Vagina (tissue), 2 donors: ENCODE measurements at regions not wholly inside any gene's neighbourhood (a gene's known extent, or its start where the extent isn't known, plus 50 kb on each side); places are given as distances from the start of the nearest gene placed in this dataset.

Source experiments
- DNase-seq, 2 donors: peaks; one replicate each; pipeline ENCODE4 v3.0.0-alpha.2; 2017; ENCODE audit errors: extremely low spot score in 2 of 2
- H3K27ac ChIP-seq: fragments of 200-600 bp; sonication (generic); one replicate; pipeline ENCODE4 v1.5.1; 2019
- H3K27me3 ChIP-seq: fragments of 200-600 bp; sonication (generic); one replicate; pipeline ENCODE4 v1.5.1; 2019
- H3K36me3 ChIP-seq, 2 donors: fragments of 200-600 bp; sonication (generic); one replicate each; pipeline ENCODE4 v1.5.1; 2017 to 2019
- H3K4me1 ChIP-seq: fragments of 200-600 bp; sonication (generic); one replicate; pipeline ENCODE4 v1.5.1; 2019
- H3K4me3 ChIP-seq, 2 donors: fragments of 200-600 bp; sonication (generic); 1 replicate in 1 of 2; 2 replicates in 1 of 2; pipeline ENCODE4 v1.5.1; 2016 to 2019
- H3K9me3 ChIP-seq: fragments of 200-600 bp; sonication (generic); one replicate; pipeline ENCODE4 v1.5.1; 2019
- POLR2A ChIP-seq, 2 donors: fragments of 450-650 bp; IDR thresholded peaks; one replicate each; pipeline ENCODE4 v1.6.1; 2017; ENCODE audit warnings: antibody characterized with exemption in 2 of 2, mild to moderate bottlenecking in 2 of 2, moderate library complexity in 2 of 2
- POLR2AphosphoS5 ChIP-seq, 2 donors: sonication (generic); formaldehyde crosslinking; IDR thresholded peaks; one replicate each; pipeline ENCODE4 v1.9.0; 2017; ENCODE audit warnings: antibody characterized with exemption in 2 of 2, mild to moderate bottlenecking in 2 of 2, low read depth in 1 of 2; ENCODE audit not compliant: insufficient read depth in 1 of 2
- intact Hi-C: fragments of 100-400 bp; cut with DNase I; formaldehyde crosslinking; loops from one replicate; pipeline ENCODE4 v1.15.1; 2023
- TF ChIP-seq, protein P1 (sequence below), 3 experiments: fragments of 450-650 bp in 2 of 3; fragments of 200-600 bp in 1 of 3; sonication (generic) in 1 of 3; IDR thresholded peaks; one replicate each; pipeline ENCODE4 v1.5.1; 2017 to 2019; ENCODE audit warnings: antibody characterized with exemption in 3 of 3, mild to moderate bottlenecking in 2 of 3, moderate library complexity in 2 of 3

DNA sequence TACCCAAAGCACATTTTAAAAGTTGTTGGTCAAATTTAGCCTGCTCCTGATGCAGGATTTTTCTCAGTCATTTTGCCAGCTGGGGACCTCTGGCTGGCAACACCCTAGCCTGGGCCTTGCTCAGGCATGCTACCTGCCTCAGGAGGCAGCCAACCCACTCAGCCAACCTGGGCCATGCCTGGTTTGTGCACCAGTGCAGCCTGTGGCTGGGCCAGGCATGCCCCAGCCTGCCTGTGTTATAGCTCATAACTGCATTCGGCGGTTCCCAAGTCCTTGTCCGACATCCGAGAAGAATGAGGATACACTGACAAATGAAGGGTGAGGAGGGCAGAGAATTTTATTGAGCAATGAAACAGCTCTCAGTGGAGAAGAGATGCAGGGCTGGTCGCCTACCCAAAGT is 608.0 kb downstream of the SUCLG1 start:
- Histone ChIP-seq H3K27me3 (no peaks in the 10 kb centered on the region), H3K36me3 (no peaks in the 10 kb centered on the region), H3K27ac (no peak overlapping the region), H3K4me1 (no peaks in the 10 kb centered on the region), H3K9me3 (no peaks in the 10 kb centered on the region), H3K4me3 (no peak overlapping the region)
- DNase-seq: no peak
- intact Hi-C loops: no loop called here
- TF ChIP-seq, protein P1, sequence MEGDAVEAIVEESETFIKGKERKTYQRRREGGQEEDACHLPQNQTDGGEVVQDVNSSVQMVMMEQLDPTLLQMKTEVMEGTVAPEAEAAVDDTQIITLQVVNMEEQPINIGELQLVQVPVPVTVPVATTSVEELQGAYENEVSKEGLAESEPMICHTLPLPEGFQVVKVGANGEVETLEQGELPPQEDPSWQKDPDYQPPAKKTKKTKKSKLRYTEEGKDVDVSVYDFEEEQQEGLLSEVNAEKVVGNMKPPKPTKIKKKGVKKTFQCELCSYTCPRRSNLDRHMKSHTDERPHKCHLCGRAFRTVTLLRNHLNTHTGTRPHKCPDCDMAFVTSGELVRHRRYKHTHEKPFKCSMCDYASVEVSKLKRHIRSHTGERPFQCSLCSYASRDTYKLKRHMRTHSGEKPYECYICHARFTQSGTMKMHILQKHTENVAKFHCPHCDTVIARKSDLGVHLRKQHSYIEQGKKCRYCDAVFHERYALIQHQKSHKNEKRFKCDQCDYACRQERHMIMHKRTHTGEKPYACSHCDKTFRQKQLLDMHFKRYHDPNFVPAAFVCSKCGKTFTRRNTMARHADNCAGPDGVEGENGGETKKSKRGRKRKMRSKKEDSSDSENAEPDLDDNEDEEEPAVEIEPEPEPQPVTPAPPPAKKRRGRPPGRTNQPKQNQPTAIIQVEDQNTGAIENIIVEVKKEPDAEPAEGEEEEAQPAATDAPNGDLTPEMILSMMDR (IDR thresholded peaks at IDR 0.05): no peak
- no peak for TF ChIP-seq POLR2AphosphoS5 (IDR thresholded peaks at IDR 0.05; ENCODE audit: insufficient read depth in 1 of 2, low read depth in 1 of 2)
- no peak for TF ChIP-seq POLR2A (IDR thresholded peaks at IDR 0.05)

DNA sequence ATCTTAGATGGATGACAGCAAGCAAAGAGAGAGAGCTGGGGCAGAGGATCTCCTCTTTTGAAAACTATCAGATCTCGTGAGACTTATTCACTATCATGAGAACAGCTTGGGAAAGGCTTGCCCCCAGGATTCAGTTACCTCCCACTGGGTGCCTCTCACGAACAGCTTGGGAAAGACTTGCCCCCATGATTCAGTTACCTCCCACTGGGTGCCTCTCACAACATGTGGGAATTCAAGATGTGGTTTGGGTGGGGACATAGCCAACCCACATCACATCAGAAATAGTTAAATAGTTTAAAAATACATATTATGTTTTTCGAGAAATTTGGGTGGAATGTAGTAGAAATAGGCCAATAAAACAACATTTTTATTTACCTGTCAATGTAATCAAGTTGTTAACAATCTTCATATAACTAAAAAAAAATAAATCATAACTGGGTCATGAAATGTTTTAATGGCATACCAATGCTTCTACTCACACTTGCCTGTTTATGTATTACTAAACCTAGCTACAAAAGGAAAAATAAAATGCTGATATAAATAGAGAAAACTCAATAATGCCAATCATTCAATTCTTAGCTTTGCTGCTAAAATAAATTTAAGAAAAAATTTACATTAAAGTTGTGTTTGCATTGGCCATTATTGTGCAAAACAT is 608.9 kb downstream of the SUCLG1 start:
- Histone ChIP-seq H3K36me3 (no peaks in the 10 kb centered on the region), H3K27me3 (no peaks in the 10 kb centered on the region), H3K4me3 (no peak overlapping the region), H3K27ac (no peak overlapping the region), H3K4me1 (no peaks in the 10 kb centered on the region), H3K9me3 (no peaks in the 10 kb centered on the region)
- no peak for DNase-seq
- TF ChIP-seq, protein P1 (IDR thresholded peaks at IDR 0.05): no peak
- TF ChIP-seq POLR2A (IDR thresholded peaks at IDR 0.05) (no peak), POLR2AphosphoS5 (IDR thresholded peaks at IDR 0.05; ENCODE audit: insufficient read depth in 1 of 2, low read depth in 1 of 2) (no peak)
- intact Hi-C loops: no loop called here

DNA sequence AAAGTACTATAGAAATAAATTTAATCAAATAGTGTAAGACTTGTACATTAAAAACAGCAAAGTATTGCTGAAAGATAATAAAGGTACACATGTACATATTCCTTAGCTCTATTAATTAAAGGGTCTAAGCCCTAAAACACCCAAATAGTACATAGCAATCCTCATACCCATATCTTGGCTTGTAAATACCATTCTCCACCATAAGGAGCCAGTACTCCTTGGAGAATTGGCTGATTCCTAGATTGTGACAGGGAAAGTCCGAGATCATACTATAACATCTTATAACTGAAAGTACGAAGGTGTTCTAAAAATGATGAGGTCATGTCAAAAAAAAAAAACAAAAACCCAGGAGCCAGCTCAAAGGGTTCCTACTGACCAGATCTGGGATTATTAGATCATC is 614.6 kb downstream of the SUCLG1 start:
- TF ChIP-seq POLR2A (IDR thresholded peaks at IDR 0.05) (no peak), POLR2AphosphoS5 (IDR thresholded peaks at IDR 0.05; ENCODE audit: insufficient read depth in 1 of 2, low read depth in 1 of 2) (no peak)
- TF ChIP-seq, protein P1 (IDR thresholded peaks at IDR 0.05): no peak
- no peaks in the 10 kb centered on the region for H3K27me3 ChIP-seq
- no peaks in the 10 kb centered on the region for H3K4me1 ChIP-seq
- intact Hi-C loops: no loop called here
- H3K27ac ChIP-seq: no peak overlapping the region
- no peaks in the 10 kb centered on the region for H3K36me3 ChIP-seq
- DNase-seq: no peak
- H3K4me3 ChIP-seq: no peak overlapping the region
- no peaks in the 10 kb centered on the region for H3K9me3 ChIP-seq

DNA sequence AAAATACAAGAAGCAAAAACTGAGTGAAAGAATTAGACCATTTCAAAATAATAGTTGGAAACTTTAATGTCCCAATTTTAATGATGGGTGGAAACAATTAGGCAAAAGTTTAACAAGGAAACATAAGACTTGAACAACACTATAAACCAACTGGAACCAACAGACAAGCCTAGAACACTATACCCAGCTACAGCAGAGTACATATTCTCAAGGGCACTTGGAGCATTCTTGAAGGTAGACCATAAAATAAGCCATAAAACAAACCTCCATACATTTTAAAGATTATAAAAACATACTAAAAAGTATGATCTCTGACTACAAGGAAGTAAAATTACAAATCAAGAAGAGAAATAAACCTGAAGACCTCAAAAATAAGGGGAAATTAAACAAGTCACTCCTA is 616.7 kb downstream of the SUCLG1 start:
- no peaks in the 10 kb centered on the region for H3K36me3 ChIP-seq
- DNase-seq: no peak
- H3K27me3 ChIP-seq: no peaks in the 10 kb centered on the region
- no peak overlapping the region for H3K27ac ChIP-seq
- H3K9me3 ChIP-seq: no peaks in the 10 kb centered on the region
- H3K4me1 ChIP-seq: no peaks in the 10 kb centered on the region
- no peak for TF ChIP-seq POLR2AphosphoS5 (IDR thresholded peaks at IDR 0.05; ENCODE audit: insufficient read depth in 1 of 2, low read depth in 1 of 2)
- no peak for TF ChIP-seq POLR2A (IDR thresholded peaks at IDR 0.05)
- intact Hi-C loops: no loop called here
- H3K4me3 ChIP-seq: no peak overlapping the region

DNA sequence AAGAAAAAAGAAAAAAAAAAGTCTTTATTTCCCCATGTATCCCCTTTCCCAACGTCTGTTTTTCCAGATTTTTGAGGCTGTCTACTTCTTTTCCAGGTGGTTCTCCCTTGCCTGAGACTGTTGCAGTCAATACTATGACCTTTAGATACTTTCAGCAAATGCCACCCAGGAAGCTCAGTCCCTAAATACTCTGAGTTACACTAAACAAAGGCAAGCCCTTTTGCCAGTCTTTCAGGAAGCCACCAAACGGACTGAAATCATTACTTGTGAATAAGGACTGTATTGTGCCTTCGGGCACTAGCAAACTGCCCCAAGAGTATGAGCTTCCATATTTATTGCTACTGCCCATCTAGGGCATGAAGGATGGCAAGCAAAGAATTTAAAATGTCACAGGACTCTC is 621.3 kb downstream of the SUCLG1 start:
- no peak for DNase-seq
- H3K4me3 ChIP-seq: no peak overlapping the region
- intact Hi-C loops: no loop called here
- H3K27me3 ChIP-seq: no peaks in the 10 kb centered on the region
- no peak overlapping the region for H3K27ac ChIP-seq
- TF ChIP-seq, protein P1 (IDR thresholded peaks at IDR 0.05): no peak
- TF ChIP-seq POLR2A (IDR thresholded peaks at IDR 0.05) (no peak), POLR2AphosphoS5 (IDR thresholded peaks at IDR 0.05; ENCODE audit: insufficient read depth in 1 of 2, low read depth in 1 of 2) (no peak)
- H3K4me1 ChIP-seq: no peaks in the 10 kb centered on the region
- no peaks in the 10 kb centered on the region for H3K9me3 ChIP-seq
- no peaks in the 10 kb centered on the region for H3K36me3 ChIP-seq
